Prostate gland (tissue), 2 donors: ENCODE measurements at regions not wholly inside any gene's neighbourhood (a gene's known extent, or its start where the extent isn't known, plus 50 kb on each side); places are given as distances from the start of the nearest gene placed in this dataset.

Experiments
- DNase-seq: peaks from one replicate; pipeline ENCODE4 v3.0.0-alpha.2; 2019; ENCODE audit warnings: low spot score
- H3K27ac ChIP-seq, 2 donors: fragments of 200-600 bp; sonication (generic); 2 replicates each; pipeline ENCODE4 v1.5.1; 2017 to 2019
- H3K27me3 ChIP-seq: fragments of 200-600 bp; sonication (generic); replicated peaks from 2 replicates; pipeline ENCODE4 v1.5.1; 2019; ENCODE audit not compliant: insufficient read depth
- H3K36me3 ChIP-seq, 2 donors: fragments of 200-600 bp; sonication (generic); 1 replicate in 1 of 2; 2 replicates in 1 of 2; pipeline versions ENCODE4 v1.5.1 to v1.8.1; 2017 to 2019
- H3K4me1 ChIP-seq: fragments of 200-600 bp; sonication (generic); replicated peaks from 2 replicates; pipeline ENCODE4 v1.5.1; 2019
- H3K4me3 ChIP-seq, 2 donors: fragments of 200-600 bp; sonication (generic); 2 replicates each; pipeline ENCODE4 v1.5.1; 2017 to 2019
- H3K9me3 ChIP-seq: fragments of 200-600 bp; sonication (generic); 2 replicates; pipeline ENCODE4 v1.5.1; 2017
- POLR2A ChIP-seq: fragments of 450-650 bp; IDR thresholded peaks from one replicate; pipeline ENCODE4 v1.6.1; 2016; ENCODE audit warnings: antibody characterized with exemption, mild to moderate bottlenecking
- POLR2AphosphoS5 ChIP-seq: sonication (generic); formaldehyde crosslinking; IDR thresholded peaks from one replicate; pipeline ENCODE4 v1.6.1; 2017; ENCODE audit warnings: antibody characterized with exemption
- WGBS: methylation state at CpG from one replicate; pipeline ENCODE4 v1.1.5; 2018; 5-methylcytosine and 5-hydroxymethylcytosine counted together
- intact Hi-C: fragments of 100-400 bp; cut with DNase I; formaldehyde crosslinking; loops from one replicate; pipeline ENCODE4 v1.14.2; 2022
- TF ChIP-seq, protein P1 (sequence below), 4 experiments: fragments of 200-600 bp in 2 of 4; fragments of 450-650 bp in 2 of 4; sonication (generic) in 2 of 4; IDR thresholded peaks; 1 replicate in 3 of 4; 2 replicates in 1 of 4; pipeline ENCODE4 v1.5.1; 2016 to 2019; ENCODE audit warnings: antibody characterized with exemption in 4 of 4, mild to moderate bottlenecking in 2 of 4, moderate library complexity in 2 of 4

DNA sequence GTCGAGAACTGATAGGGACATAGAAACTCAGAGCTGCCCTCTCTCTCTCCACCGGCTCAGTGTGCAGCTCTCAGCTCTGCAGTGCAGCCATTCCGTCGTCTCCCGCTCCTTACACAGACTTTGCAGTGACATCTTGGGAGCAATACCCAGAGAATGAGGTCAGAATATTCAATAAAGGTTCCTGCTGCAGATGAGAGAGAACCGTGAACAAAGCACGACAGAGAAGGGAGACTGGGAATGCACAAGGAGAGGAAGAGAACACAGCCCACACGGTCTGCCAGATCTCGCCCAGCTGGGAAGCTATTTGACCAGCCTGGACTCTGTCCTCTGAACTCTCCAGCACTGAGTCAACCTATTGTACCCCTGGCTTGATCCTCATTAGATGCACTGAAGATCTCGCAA lies 118.0 kb upstream of the PPARGC1A start:
- WGBS = 77% methylated on average over 10 of the region's 10 CpGs
- TF ChIP-seq POLR2A (no peak), POLR2AphosphoS5 (no peak)
- TF ChIP-seq, protein P1, sequence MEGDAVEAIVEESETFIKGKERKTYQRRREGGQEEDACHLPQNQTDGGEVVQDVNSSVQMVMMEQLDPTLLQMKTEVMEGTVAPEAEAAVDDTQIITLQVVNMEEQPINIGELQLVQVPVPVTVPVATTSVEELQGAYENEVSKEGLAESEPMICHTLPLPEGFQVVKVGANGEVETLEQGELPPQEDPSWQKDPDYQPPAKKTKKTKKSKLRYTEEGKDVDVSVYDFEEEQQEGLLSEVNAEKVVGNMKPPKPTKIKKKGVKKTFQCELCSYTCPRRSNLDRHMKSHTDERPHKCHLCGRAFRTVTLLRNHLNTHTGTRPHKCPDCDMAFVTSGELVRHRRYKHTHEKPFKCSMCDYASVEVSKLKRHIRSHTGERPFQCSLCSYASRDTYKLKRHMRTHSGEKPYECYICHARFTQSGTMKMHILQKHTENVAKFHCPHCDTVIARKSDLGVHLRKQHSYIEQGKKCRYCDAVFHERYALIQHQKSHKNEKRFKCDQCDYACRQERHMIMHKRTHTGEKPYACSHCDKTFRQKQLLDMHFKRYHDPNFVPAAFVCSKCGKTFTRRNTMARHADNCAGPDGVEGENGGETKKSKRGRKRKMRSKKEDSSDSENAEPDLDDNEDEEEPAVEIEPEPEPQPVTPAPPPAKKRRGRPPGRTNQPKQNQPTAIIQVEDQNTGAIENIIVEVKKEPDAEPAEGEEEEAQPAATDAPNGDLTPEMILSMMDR (IDR thresholded peaks at IDR 0.05) = no peak
- Histone ChIP-seq H3K9me3 (no peaks in the 10 kb centered on the region), H3K27ac (no peak overlapping the region), H3K4me1 (no peaks in the 10 kb centered on the region), H3K36me3 (no peaks in the 10 kb centered on the region), H3K4me3 (no peak overlapping the region), H3K27me3 (no peaks in the 10 kb centered on the region)
- no peak for DNase-seq
- intact Hi-C loops = no loop called here

DNA sequence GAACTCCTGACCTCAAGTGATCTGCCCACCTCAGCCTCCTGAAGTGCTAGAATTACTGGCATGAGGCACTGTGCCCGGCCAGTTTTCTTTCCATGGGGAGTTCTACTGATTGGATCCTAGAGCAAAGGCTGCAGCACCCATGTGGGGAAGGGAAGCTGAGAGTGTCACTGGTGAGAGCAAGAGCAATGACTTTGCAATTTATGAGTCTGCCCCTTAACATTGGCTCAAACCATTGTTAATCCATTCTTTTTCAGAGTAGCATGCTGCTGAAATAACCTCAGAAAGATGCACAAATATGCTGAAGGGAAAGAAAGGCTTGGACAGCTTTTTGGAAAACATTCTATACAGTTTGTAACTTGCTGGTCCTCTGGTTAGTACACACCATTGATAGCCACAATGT lies 116.4 kb upstream of the PPARGC1A start:
- Histone ChIP-seq H3K27ac (no peak overlapping the region), H3K4me1 (no peaks in the 10 kb centered on the region), H3K4me3 (no peak overlapping the region), H3K9me3 (no peaks in the 10 kb centered on the region), H3K36me3 (no peaks in the 10 kb centered on the region), H3K27me3 (no peaks in the 10 kb centered on the region)
- intact Hi-C loops = no loop called here
- DNase-seq = no peak
- 100% methylated on average over 1 of the region's 1 CpG for WGBS
- TF ChIP-seq, protein P1 (IDR thresholded peaks at IDR 0.05) = no peak
- TF ChIP-seq POLR2A = no peak
- TF ChIP-seq POLR2AphosphoS5 = no peak

DNA sequence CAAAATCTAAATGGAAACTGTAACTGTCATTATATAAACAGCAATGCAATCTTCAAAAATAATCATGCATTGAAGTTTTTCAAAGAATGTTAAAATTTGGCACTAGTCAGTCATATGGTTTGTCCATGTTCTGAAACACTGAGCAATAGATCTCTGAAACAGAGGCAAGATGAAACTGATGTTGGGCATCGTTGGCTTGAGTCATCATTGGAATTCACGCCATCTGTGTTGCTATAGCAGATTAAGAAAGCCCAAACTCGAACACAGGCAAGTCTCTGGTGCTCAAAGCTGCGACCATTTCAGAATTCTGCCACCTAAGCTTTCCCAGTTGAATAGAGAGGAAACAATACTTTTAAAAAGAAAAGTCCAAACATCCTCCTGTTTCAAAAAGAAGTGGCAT lies 114.1 kb upstream of the PPARGC1A start:
- H3K4me3 ChIP-seq = no peak overlapping the region
- no peak overlapping the region for H3K27ac ChIP-seq
- intact Hi-C loops = no loop called here
- TF ChIP-seq POLR2A (no peak), POLR2AphosphoS5 (no peak)
- TF ChIP-seq, protein P1 (IDR thresholded peaks at IDR 0.05) = no peak
- no peaks in the 10 kb centered on the region for H3K9me3 ChIP-seq
- H3K27me3 ChIP-seq = no peaks in the 10 kb centered on the region
- H3K36me3 ChIP-seq = no peaks in the 10 kb centered on the region
- no peaks in the 10 kb centered on the region for H3K4me1 ChIP-seq
- WGBS = 96% methylated on average over 4 of the region's 4 CpGs
- DNase-seq = no peak

DNA sequence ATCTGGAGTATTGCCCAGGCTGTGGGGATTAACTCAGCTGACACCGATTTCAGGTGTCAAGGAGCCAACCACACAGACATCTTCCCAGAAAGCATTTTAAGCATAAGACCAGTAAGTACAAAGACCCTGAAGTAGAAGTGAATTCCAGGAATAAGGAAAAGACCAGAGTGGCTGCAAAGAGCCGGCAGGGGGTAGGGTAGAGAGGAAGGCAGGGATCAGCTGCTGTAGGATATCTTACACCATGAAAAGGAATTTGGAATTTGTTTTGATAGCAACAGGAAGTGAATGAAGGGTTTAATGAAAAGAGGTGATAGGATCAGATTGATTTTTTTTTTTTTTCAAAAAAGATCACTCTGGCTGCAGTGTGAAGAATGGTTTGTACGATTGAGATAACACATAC lies 113.6 kb upstream of the PPARGC1A start:
- no peaks in the 10 kb centered on the region for H3K9me3 ChIP-seq
- intact Hi-C loops = no loop called here
- no peaks in the 10 kb centered on the region for H3K27me3 ChIP-seq
- WGBS = 89% methylated on average over 3 of the region's 3 CpGs
- no peaks in the 10 kb centered on the region for H3K36me3 ChIP-seq
- no peak for DNase-seq
- no peak overlapping the region for H3K4me3 ChIP-seq
- TF ChIP-seq, protein P1 (IDR thresholded peaks at IDR 0.05) = no peak
- no peak for TF ChIP-seq POLR2AphosphoS5
- H3K27ac ChIP-seq = no peak overlapping the region
- no peaks in the 10 kb centered on the region for H3K4me1 ChIP-seq

DNA sequence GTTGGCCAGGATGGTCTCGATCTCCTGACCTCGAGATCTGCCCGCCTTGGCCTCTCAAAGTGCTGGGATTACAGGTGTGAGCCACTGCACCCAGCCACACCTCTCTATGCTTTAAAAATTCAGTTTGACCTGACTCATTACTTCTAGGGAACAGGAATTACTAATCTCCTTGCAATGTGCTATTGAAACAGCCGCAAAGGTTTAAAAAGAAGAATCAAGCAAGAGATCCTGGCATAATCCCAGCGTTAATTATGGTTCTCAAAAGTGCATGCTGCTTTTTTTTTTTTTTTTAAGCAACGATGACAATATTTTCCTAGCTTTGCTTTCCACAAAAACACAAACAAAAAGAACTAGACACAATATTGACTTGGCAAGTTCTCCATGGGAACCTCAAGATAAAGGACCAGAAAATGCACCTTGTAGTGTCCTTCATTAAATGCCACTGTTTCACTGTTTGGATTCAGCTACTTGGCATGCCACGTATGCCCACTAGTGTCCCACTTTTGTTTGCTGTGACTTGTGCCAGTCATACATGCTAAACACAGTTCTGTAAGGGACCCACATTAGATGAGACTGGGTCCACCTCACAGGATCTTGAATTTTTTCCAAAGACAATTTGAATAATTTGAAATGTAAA lies 112.6 kb upstream of the PPARGC1A start:
- TF ChIP-seq, protein P1 (IDR thresholded peaks at IDR 0.05) = no peak
- TF ChIP-seq POLR2A (no peak), POLR2AphosphoS5 (no peak)
- H3K27ac ChIP-seq = no peak overlapping the region
- DNase-seq = no peak
- intact Hi-C loops = no loop called here
- no peaks in the 10 kb centered on the region for H3K4me1 ChIP-seq
- no peak overlapping the region for H3K4me3 ChIP-seq
- H3K36me3 ChIP-seq = no peaks in the 10 kb centered on the region
- no peaks in the 10 kb centered on the region for H3K27me3 ChIP-seq
- H3K9me3 ChIP-seq = no peaks in the 10 kb centered on the region
- WGBS = 84% methylated on average over 7 of the region's 7 CpGs
